NOMO-1 treated with dmso at 0.1 percent for 144 hours (cell line): ENCODE measurements at regions not wholly inside any gene's neighbourhood (a gene's known extent, or its start where the extent isn't known, plus 50 kb on each side); places are given as distances from the start of the nearest gene placed in this dataset.
"Not testable (repeated sequence)": the region's sequence is repeated elsewhere in the genome, so short reads cannot be mapped to it uniquely, and the experiment has no call there.

Experiments used
- DNase-seq: peaks from one replicate; lab custom pipeline; 2025; ENCODE audit not compliant: unreplicated experiment; lab: John Stamatoyannopoulos, UW

DNA sequence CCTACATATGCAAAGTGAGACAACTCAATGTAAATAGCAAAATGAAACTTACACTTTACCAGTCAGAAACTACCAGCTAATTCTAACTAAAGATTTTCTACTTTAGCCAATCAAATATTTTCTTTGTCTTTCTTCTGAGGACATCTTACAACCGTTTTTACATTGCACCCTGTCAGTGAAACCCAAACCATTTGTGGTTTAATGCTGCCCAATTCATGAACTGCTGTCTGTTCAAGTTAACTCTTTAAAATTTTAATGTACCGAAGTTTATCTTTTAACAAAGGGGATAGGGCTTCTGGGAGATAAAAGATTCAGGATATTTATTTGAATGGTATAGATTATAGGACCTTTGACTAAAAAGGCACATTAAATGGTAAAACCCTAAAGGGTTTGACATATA lies 121.3 kb upstream of the HDDC2 start:
- no peak for DNase-seq

GRCh38 chr6:125431971-125432370 lies 130.2 kb upstream of the HDDC2 start:
- no peak for DNase-seq

DNA sequence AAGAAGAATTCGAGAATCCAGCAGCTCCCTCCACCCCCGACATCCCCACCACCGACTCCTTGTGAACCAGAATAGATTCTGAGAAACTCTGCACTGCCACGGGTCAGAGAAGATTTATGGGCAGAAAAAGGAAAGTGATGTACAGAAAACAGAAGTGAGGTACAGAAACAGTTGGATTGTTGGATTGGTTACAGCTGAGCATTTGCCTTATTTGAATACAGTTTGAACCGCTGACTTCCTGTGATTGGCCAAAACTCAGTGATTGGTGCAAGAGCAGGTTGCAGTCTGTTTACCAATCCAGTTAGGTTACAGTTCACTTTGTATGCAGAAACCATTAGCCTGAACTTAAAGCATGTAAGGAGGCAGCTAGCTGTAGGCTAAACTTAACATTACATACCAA lies 131.2 kb upstream of the HDDC2 start:
- DNase-seq, result no peak

DNA sequence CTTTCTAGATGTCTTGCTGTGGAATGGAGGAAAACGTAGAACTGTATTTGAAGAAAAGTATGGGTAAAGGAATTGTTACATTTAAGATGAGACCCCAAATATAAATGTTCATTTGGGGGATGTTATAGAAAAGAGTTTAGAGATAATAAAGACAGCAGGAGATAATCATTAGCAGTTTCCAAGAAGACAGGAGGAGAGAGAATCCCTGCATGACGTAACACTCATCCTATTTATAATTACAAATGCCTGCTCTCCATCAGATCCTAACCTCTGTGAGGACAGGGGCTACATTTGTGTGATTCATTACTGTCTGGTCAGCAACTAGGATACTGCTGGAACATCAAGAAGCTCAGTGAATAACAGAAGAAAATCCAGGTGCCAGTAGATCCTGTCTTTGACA lies 133.0 kb upstream of the HDDC2 start:
- DNase-seq, result no peak

GRCh38 chr6:125439512-125439911 lies 137.7 kb upstream of the HDDC2 start:
- no peak for DNase-seq

DNA sequence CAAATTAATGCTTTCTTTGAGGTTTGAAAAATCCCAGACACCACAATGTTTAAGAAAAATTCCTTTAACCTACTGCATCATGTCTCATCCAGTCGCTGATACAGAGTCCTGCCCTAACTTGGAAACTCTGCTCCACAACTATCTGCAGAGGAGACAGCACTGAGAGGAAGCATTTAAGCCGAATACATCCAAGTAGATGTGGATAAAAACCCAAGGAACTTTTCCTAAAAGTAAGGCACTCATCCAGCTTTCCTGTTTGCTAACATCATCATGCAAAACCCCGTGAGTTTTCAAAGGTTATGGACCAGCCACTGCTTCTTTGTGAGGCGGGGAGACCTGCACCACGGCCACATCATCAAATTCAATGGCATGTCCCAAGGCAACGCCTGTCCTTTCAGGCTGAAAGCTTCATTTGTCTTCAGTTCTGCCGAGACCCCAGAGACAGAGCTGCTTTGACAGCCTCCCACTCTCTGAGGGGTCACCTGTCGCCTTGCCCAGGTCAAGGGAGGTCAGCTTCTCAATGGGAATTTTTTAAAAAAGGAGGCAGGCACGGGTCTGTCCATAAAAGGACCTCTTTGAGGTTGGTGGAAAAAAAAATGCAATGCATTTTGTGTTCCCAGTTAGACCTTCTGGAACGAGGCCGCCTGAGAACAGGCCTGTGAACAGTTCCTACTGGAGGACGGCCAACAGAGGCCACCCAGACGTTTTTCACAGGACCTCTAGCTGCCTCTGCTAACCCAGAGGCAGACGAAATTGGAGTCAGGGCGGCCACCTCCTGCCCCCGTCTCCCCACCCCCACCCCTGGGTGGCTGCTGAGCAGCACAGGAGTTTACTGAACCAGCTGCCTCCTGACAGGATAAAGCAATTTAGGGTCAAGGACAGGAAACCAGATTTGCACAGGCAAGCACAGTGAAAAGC lies 142.5 kb upstream of the HDDC2 start:
- DNase-seq, result no peak

- no peak for DNase-seq
These were observed 143.3 kb upstream of the HDDC2 start for GRCh38 chr6:125445054-125445453.

DNA sequence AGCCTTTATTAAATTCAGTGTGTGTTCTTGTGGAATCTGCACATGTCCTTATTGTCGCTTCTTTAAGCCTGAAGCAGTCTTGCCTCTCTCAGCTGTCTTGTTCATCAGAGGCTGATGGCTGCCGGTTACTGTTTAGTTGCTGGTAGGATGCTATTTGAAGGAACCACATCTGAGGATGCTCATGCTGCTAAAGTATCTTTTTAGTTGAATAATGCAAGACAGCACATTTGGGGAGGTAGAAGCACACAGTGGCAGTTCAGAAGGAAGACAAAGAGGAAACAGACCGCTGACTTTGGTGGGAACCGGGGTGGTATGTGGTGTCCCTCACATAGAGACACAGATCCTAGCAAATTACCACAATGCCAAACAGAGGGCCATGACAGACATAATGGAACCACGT lies 144.2 kb upstream of the HDDC2 start:
- no peak for DNase-seq

GRCh38 chr6:125451750-125452149 lies 150.0 kb upstream of the HDDC2 start:
- DNase-seq, result no peak

DNA sequence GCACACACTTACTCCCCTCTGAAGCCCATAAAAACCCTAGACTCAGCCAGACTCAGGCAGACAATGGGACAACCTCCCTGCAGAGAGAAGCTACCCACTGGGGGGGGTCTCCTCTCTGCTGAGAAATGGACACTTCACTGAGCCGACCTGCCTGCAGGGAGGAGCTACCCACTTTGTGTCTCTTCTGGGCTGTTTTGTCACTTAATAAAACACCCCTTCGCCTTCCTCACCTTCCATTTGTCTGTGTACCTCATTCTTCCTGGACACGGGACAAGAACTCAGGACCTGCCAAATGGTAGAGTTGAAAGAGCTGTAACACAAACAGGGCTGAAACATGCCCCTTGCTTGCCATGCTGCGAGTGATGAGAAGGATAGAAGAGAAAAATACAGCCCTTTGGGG lies 151.7 kb upstream of the HDDC2 start:
- no peak for DNase-seq

- no peak for DNase-seq
These were observed 152.6 kb upstream of the HDDC2 start for GRCh38 chr6:125454351-125454750.

DNA sequence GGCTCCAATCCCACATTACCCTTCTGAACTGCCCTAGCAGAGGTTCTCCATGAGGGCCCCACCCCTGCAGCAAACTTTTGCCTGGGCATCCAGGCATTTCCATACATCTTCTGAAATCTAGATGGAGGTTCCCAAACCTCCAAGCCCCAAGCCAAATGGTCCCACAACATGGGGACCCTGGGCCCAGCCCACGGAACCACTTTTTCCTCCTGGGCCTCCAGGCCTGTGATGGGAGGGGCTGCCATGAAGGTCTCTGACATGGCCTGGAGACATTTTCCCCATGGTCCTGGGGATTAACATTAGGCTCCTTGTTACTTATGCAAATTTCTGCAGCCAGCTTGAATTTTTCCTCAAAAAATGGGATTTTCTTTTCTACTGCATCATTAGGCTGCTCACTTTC lies 156.7 kb upstream of the HDDC2 start:
- not testable (repeated sequence) for DNase-seq

- not testable (repeated sequence) for DNase-seq
These were observed 163.6 kb upstream of the HDDC2 start for GRCh38 chr6:125465332-125465731.

DNA sequence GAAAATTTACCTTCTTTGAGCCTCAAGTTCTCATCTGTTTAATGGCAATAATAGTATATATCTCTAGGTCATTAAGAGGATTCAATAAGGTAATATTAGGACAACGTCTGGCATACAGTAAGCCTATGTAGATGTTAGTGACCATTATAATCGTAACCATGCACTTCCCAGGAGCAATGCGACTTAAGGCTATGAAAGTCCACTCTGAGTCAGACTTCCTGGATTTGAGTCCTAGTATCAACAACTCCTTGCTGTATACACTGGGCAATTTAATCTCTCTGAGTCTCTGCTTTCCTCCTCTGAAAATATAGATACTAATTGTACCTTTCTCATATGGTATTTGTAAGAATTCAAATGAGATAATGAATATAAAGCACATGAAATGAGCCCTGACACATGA lies 168.1 kb upstream of the HDDC2 start:
- DNase-seq, result no peak

DNA sequence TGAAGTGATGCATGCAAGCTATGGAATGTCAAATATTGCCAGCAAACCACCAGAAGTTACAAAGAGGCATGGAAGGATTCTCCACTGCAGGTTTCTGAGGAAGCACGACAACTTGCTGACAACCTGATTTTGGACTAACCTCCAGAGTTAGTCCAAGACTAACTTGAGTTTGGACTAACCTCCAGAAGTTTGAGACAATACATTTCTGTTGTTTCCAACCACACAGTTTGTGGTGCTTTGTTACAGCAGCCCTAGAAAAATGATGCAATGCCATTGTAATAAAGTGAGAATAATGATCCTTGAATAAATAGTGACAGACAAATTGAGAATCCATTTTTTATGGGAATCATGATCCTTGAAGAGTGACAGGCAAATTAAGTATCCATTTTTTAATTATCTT lies 169.9 kb upstream of the HDDC2 start:
- no peak for DNase-seq

- DNase-seq, result no peak
These were observed 172.3 kb upstream of the HDDC2 start for GRCh38 chr6:125474061-125474460.

DNA sequence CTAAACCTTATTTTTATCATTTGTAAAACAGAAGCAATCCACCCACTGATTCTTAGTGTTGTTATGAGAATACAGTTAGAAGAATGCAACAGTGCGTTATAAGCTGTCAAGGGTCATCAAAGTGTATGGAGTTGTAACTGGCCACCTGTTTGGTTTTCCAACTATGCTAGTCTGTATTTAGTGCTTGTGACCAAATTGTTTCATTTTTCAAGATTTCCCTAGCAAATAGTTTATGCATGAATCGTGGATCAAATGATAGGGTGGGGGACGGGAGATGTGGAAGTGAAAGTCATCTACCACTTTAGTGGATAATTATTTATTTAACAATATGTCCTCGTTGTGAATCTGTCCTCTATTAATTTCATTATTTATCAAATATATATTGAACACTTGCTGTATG lies 175.4 kb upstream of the HDDC2 start:
- no peak for DNase-seq

- DNase-seq, result no peak
These were observed 176.1 kb upstream of the HDDC2 start for GRCh38 chr6:125477844-125478243.

- DNase-seq, result no peak
These were observed 178.4 kb upstream of the HDDC2 start for GRCh38 chr6:125480146-125480545.

GRCh38 chr6:125480571-125480970 lies 178.8 kb upstream of the HDDC2 start:
- no peak for DNase-seq

- DNase-seq, result no peak
These were observed 179.3 kb upstream of the HDDC2 start for GRCh38 chr6:125481056-125481455.

DNA sequence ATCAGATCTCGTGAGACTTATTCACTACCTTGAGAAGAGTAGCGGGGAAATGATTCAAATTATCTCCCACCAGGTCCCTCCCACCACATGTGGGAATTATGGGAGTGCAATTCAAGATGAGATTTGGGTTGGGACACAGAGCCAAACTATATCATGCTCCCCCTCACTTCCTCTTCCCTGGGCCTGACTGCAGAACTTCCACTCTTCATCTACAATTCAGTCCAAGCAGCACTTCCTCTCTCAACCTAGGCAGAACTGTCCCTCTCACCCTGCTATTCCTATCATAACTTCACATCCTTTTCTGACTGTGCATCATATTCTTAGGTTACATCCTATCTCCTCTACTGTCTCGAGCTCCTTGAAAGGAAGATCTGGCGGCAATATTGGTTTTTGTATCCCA lies 184.0 kb upstream of the HDDC2 start:
- no peak for DNase-seq

DNA sequence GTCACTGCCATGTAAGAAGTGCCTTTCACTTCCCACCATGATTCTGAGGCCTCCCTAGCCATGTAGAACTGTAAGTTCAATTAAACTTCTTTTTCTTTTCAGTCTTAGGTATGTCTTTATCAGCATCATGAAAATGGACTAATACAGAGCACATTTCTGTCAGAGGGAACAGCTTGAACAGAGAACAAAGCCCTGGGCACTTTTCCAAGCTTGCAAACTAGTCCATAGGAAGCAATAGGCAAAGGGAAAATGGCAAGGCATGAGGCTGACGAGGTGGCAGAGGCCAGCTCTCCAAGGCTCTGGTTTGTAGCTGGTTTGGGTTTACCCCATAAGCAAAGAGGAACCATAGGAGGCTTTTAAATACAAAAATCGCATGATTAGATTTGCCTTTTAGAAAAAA lies 185.1 kb upstream of the HDDC2 start:
- no peak for DNase-seq
